ENCODE measurements at regions not wholly inside any gene's neighbourhood (a gene's known extent, or its start where the extent isn't known, plus 50 kb on each side); places are given as distances from the start of the nearest gene placed in this dataset.

- TF ChIP-seq CTCF (IDR thresholded peaks at IDR 0.05) (no peak), POLR2A (IDR thresholded peaks at IDR 0.05) (no peak)
Observed at GRCh38 chr5:61779743-61780142, 447.7 kb downstream of the ZSWIM6 start.

Measured in sigmoid colon (tissue), 3 donors.